KMS-11 (cell line): ENCODE measurements at regions not wholly inside any gene's neighbourhood (a gene's known extent, or its start where the extent isn't known, plus 50 kb on each side); places are given as distances from the start of the nearest gene placed in this dataset.

ENCODE experiments used
- H2AFZ ChIP-seq: fragments of 200-600 bp; sonication (generic); 2 replicates; pipeline ENCODE4 v1.6.1; 2016; ENCODE audit warnings: antibody characterized with exemption, mixed run types, low read depth
- H3K27ac ChIP-seq: fragments of 200-600 bp; sonication (generic); 2 replicates; pipeline ENCODE4 v1.6.1; 2016; ENCODE audit warnings: mild to moderate bottlenecking, mixed run types
- H3K27me3 ChIP-seq: fragments of 200-600 bp; sonication (generic); 2 replicates; pipeline ENCODE4 v1.6.1; 2017; ENCODE audit warnings: mild to moderate bottlenecking, low read depth, mixed run types, moderate library complexity; ENCODE audit not compliant: insufficient read depth
- H3K36me3 ChIP-seq: fragments of 200-600 bp; sonication (generic); 2 replicates; pipeline ENCODE4 v1.6.1; 2017; ENCODE audit warnings: mild to moderate bottlenecking, mixed run types; ENCODE audit not compliant: insufficient read depth
- H3K4me1 ChIP-seq: fragments of 200-600 bp; sonication (generic); 2 replicates; pipeline ENCODE4 v1.6.1; 2016; ENCODE audit warnings: mild to moderate bottlenecking, low read depth, mixed run types; ENCODE audit not compliant: poor library complexity, severe bottlenecking
- H3K4me2 ChIP-seq: fragments of 200-600 bp; sonication (generic); 2 replicates; pipeline ENCODE4 v1.7.0; 2016; ENCODE audit warnings: mild to moderate bottlenecking, mixed run types
- H3K4me3 ChIP-seq: fragments of 200-600 bp; sonication (generic); IDR thresholded peaks from 2 replicates; pipeline ENCODE4 v1.6.1; 2017; ENCODE audit warnings: low read depth, low read length, mixed read lengths; ENCODE audit not compliant: insufficient read depth
- H3K79me2 ChIP-seq: fragments of 200-600 bp; sonication (generic); 2 replicates; pipeline ENCODE4 v1.6.1; 2016; ENCODE audit warnings: low read depth, mixed run types; ENCODE audit not compliant: insufficient read depth
- H3K9ac ChIP-seq: fragments of 200-600 bp; sonication (generic); 2 replicates; pipeline ENCODE4 v1.6.1; 2016; ENCODE audit warnings: mild to moderate bottlenecking, mixed run types
- H4K20me1 ChIP-seq: fragments of 200-600 bp; sonication (generic); 2 replicates; pipeline ENCODE4 v1.6.1; 2016; ENCODE audit warnings: mild to moderate bottlenecking, mixed run types; ENCODE audit not compliant: insufficient read depth
- TF ChIP-seq, protein P1 (sequence below): fragments of 200-600 bp; sonication (generic); conservative IDR thresholded peaks from 2 replicates; pipeline ENCODE4 v1.6.1; 2017; ENCODE audit warnings: low read depth, mild to moderate bottlenecking, antibody characterized with exemption, low read length, moderate library complexity, mixed read lengths

DNA sequence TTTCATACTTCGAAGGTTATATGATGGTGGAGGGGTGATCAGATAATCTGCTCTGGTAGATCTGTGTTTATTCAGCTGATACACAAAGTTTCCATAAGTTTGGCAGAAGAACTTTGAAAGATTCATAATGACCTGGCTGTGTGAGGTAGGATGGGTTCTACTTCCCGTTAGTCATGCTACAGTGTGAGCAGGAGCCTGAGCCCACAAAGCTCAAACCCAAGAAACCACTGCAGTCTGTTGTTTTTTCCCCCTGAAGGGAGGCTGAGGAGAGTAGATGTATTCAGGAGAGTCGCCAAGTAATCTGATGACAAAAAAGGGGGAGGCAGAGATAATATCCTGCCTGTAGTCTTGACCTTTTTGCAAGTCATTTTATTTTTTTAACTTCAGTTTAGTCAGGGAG, 52.8 kb upstream of the PPP3CA start:
- TF ChIP-seq, protein P1, sequence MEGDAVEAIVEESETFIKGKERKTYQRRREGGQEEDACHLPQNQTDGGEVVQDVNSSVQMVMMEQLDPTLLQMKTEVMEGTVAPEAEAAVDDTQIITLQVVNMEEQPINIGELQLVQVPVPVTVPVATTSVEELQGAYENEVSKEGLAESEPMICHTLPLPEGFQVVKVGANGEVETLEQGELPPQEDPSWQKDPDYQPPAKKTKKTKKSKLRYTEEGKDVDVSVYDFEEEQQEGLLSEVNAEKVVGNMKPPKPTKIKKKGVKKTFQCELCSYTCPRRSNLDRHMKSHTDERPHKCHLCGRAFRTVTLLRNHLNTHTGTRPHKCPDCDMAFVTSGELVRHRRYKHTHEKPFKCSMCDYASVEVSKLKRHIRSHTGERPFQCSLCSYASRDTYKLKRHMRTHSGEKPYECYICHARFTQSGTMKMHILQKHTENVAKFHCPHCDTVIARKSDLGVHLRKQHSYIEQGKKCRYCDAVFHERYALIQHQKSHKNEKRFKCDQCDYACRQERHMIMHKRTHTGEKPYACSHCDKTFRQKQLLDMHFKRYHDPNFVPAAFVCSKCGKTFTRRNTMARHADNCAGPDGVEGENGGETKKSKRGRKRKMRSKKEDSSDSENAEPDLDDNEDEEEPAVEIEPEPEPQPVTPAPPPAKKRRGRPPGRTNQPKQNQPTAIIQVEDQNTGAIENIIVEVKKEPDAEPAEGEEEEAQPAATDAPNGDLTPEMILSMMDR, result no peak
- H3K36me3 ChIP-seq, result no peaks in the 10 kb centered on the region
- no peaks in the 10 kb centered on the region for H3K4me1 ChIP-seq
- no peaks in the 10 kb centered on the region for H4K20me1 ChIP-seq
- H3K9ac ChIP-seq, result no peak overlapping the region
- no peak overlapping the region for H3K4me3 ChIP-seq
- H3K4me2 ChIP-seq, result no peak overlapping the region
- no peak overlapping the region for H2AFZ ChIP-seq
- no peak overlapping the region for H3K27ac ChIP-seq
- H3K79me2 ChIP-seq, result no peaks in the 10 kb centered on the region
- no peaks in the 10 kb centered on the region for H3K27me3 ChIP-seq

DNA sequence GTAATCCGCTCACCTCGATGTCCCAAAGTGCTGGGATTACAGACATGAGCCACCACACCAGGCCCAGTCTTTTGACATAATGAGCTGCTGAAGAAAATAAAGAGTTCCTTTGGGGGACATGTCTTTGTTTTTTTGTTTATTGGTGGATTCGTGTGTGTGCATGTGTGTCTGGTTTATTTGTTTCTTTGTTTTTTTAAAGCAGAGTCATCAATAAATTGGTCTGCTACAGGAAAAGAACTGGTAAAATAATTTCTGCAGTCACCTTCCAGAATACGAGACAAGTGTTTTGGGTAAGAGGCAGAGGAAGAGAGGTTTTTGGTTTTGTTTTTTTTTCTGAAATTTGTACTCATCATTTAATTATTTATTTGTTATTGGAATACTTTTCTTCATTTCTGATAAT, 51.5 kb upstream of the PPP3CA start:
- Histone ChIP-seq H3K4me1 (no peaks in the 10 kb centered on the region), H4K20me1 (no peaks in the 10 kb centered on the region)

More for the DNA sequence above, 51.5 kb upstream of the PPP3CA start:
- H3K27me3 ChIP-seq, result no peaks in the 10 kb centered on the region
- H3K79me2 ChIP-seq, result no peaks in the 10 kb centered on the region
- H2AFZ ChIP-seq, result no peak overlapping the region
- no peak overlapping the region for H3K27ac ChIP-seq
- TF ChIP-seq, protein P1, result no peak
- H3K4me3 ChIP-seq, result no peak overlapping the region
- H3K4me2 ChIP-seq, result no peak overlapping the region
- no peaks in the 10 kb centered on the region for H3K36me3 ChIP-seq
- no peak overlapping the region for H3K9ac ChIP-seq
